ENCODE measurements at regions not wholly inside any gene's neighbourhood (a gene's known extent, or its start where the extent isn't known, plus 50 kb on each side); places are given as distances from the start of the nearest gene placed in this dataset.
"Not testable (repeated sequence)": the region's sequence is repeated elsewhere in the genome, so short reads cannot be mapped to it uniquely, and the experiment has no call there.

DNA sequence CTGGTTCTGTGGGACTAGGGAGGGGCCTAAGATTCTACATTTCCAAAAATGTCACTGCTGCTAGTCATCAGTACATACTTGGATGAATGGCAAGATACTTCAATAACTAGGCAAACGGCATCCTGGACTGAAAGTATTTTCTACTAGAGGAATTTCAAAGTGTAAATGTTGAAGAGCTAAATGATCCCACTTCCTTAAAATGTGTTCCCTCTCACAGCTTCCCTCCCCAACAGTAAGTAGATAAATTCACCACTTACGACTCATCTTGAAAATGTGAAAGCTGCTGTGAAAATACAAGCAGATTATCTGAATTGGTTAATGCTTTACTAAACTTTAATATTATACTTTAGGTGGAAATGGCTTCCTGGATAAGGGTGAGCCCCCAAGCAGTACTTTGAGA, 1571.5 kb upstream of the WWC1 start:
- Histone ChIP-seq H3K9me3 (replicated peaks; ENCODE audit: low read length) (no peaks in the 10 kb centered on the region), H3K9ac (ENCODE audit: low read depth, low read length) (no peak overlapping the region), H3K27me3 (ENCODE audit: control insufficient read depth, insufficient read depth, low read length) (no peaks in the 10 kb centered on the region), H3K4me3 (ENCODE audit: low read length) (no peak overlapping the region), H3K36me3 (ENCODE audit: insufficient read depth, low read length) (no peaks in the 10 kb centered on the region), H3K4me2 (ENCODE audit: low read length) (no peak overlapping the region), H3K4me1 (ENCODE audit: control insufficient read depth, insufficient read depth, low read length) (no peaks in the 10 kb centered on the region)

DNA sequence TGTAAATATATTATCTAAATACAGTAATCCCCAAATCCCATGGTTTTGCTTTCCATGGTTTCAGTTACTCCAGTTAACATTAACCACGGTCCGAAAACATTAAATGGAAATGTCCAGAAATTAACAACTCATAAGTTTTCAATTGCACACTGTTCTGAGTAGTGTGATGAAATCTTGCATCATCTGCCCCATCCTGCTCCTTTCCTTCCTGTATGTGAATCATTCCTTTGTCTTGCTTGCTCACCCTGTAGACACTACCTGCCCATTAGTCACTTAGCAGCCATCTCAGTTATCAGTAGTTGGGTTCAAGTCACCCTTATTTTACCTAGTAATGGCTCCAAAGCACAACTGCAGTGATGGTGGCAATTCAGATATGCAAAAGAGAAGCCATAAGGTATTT, 1568.5 kb upstream of the WWC1 start:
- H3K9me3 ChIP-seq (replicated peaks; ENCODE audit: low read length): no peaks in the 10 kb centered on the region
- no peak overlapping the region for H3K9ac ChIP-seq (ENCODE audit: low read depth, low read length)
- no peak overlapping the region for H3K4me2 ChIP-seq (ENCODE audit: low read length)
- no peaks in the 10 kb centered on the region for H3K27me3 ChIP-seq (ENCODE audit: control insufficient read depth, insufficient read depth, low read length)
- no peaks in the 10 kb centered on the region for H3K36me3 ChIP-seq (ENCODE audit: insufficient read depth, low read length)
- H3K4me1 ChIP-seq (ENCODE audit: control insufficient read depth, insufficient read depth, low read length): no peaks in the 10 kb centered on the region
- no peak overlapping the region for H3K4me3 ChIP-seq (ENCODE audit: low read length)

DNA sequence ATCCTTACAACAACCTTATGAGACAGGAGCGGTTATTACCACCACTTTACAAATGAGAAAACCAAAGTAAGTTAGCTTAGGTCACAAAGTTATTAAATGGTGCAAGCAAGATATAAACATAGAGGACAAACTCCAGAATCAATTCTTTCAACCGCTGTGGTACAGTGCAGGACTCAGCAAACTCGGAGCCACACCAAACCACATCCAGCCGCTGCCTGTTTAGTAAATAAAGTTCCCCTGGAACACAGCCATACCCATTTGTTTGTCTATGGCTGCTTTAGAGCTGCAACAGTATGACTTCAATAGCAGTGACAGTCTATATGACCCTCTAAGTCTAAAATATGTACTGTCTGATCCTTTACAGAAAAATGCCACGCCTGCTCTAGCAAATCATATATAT, 1567.2 kb upstream of the WWC1 start:
- Histone ChIP-seq H3K9me3 (replicated peaks; ENCODE audit: low read length) (no peaks in the 10 kb centered on the region), H3K4me2 (ENCODE audit: low read length) (no peak overlapping the region), H3K4me1 (ENCODE audit: control insufficient read depth, insufficient read depth, low read length) (no peaks in the 10 kb centered on the region), H3K9ac (ENCODE audit: low read depth, low read length) (no peak overlapping the region), H3K36me3 (ENCODE audit: insufficient read depth, low read length) (no peaks in the 10 kb centered on the region), H3K27me3 (ENCODE audit: control insufficient read depth, insufficient read depth, low read length) (no peaks in the 10 kb centered on the region), H3K4me3 (ENCODE audit: low read length) (no peak overlapping the region)

DNA sequence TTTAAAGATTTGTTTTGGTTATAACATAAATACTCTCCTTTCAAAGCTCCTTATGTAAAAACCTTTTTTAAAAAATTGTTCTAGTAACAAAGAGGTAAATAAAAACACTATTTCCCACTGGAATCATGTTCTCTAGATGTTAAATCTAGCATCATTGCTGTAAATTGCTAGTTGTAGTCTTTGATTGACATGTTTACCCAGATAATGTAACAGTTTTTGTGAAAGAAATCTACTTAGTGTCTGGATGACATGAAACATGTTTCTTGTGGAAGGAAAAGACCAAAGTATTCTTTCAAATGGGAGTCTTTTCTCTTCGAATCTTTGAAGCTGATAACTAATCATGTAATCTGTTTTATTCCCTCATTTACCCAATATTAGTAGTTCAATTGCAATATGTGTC, 1565.9 kb upstream of the WWC1 start:
- H3K4me1 ChIP-seq (ENCODE audit: control insufficient read depth, insufficient read depth, low read length): no peaks in the 10 kb centered on the region
- no peak overlapping the region for H3K4me3 ChIP-seq (ENCODE audit: low read length)
- H3K4me2 ChIP-seq (ENCODE audit: low read length): no peak overlapping the region
- no peaks in the 10 kb centered on the region for H3K36me3 ChIP-seq (ENCODE audit: insufficient read depth, low read length)
- no peaks in the 10 kb centered on the region for H3K9me3 ChIP-seq (replicated peaks; ENCODE audit: low read length)
- H3K27me3 ChIP-seq (ENCODE audit: control insufficient read depth, insufficient read depth, low read length): no peaks in the 10 kb centered on the region
- no peak overlapping the region for H3K9ac ChIP-seq (ENCODE audit: low read depth, low read length)

DNA sequence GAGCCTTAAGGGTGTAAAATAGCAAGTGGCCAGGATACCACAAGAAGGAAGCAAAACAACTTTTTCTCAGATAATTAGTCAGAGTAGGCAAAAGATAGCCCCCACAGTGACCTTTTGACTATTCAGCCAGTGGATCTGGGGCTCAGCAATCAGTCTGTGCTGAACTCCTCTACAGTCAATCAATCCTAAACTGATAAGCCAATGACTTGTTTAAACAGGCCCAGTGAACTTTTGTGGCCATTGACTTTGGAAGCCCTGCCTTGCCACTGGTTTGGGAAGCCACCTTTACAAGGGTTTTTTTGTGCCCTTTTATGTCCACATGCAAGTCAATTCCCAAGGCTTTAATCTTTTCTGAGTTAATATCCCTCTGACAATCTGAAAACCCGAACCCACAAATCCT, 1565.0 kb upstream of the WWC1 start:
- H3K4me2 ChIP-seq (ENCODE audit: low read length): no peak overlapping the region
- no peak overlapping the region for H3K9ac ChIP-seq (ENCODE audit: low read depth, low read length)
- no peaks in the 10 kb centered on the region for H3K36me3 ChIP-seq (ENCODE audit: insufficient read depth, low read length)
- no peaks in the 10 kb centered on the region for H3K4me1 ChIP-seq (ENCODE audit: control insufficient read depth, insufficient read depth, low read length)
- H3K4me3 ChIP-seq (ENCODE audit: low read length): no peak overlapping the region
- H3K9me3 ChIP-seq (replicated peaks; ENCODE audit: low read length): no peaks in the 10 kb centered on the region
- no peaks in the 10 kb centered on the region for H3K27me3 ChIP-seq (ENCODE audit: control insufficient read depth, insufficient read depth, low read length)

DNA sequence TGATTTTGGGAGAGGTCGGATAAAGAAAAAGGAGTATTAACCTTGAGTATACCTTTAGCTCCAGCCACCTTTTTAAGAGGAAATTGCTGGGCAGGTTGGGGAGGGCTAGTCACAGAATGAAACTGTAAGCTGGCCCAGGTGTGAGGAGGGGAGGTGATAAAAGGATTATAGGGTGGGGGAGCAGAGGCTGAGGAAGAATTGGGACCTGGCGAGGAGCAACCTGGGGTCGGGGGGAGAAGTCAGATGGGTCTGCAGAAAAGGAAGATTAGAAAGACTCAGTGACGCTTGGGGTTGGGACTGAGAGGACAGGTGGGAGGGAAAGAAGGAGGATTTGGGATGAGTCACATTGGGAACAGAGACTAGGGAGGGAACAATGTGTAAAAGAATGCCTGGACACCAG, 1548.5 kb upstream of the WWC1 start:
- not testable (repeated sequence) for H3K4me2 ChIP-seq (ENCODE audit: low read length); H3K9ac ChIP-seq (ENCODE audit: low read depth, low read length); H3K4me1 ChIP-seq (ENCODE audit: control insufficient read depth, insufficient read depth, low read length); H3K36me3 ChIP-seq (ENCODE audit: insufficient read depth, low read length); H3K4me3 ChIP-seq (ENCODE audit: low read length); H3K9me3 ChIP-seq (replicated peaks; ENCODE audit: low read length); H3K27me3 ChIP-seq (ENCODE audit: control insufficient read depth, insufficient read depth, low read length)

DNA sequence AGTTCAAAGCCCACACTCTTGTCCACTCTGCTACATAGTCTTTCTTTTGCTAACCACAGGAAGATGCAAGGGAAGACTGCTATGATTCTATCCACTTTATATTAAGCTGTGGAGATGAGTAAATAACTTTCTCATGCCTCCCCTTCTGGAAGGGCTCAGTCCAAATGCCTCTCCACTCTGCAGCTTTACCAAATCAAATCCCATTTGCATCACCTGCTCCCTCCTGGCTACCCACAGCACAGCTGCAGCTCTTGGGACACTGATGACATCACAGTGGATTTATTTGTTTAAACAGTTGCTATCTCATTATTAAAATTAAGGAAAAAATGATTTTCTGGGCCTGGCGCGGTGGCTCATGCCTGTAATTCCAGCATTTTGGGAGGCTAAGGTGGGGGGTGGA, 1544.9 kb upstream of the WWC1 start:
- Histone ChIP-seq H3K4me1 (ENCODE audit: control insufficient read depth, insufficient read depth, low read length) (no peaks in the 10 kb centered on the region), H3K9ac (ENCODE audit: low read depth, low read length) (no peak overlapping the region), H3K9me3 (replicated peaks; ENCODE audit: low read length) (no peaks in the 10 kb centered on the region), H3K27me3 (ENCODE audit: control insufficient read depth, insufficient read depth, low read length) (no peaks in the 10 kb centered on the region), H3K4me2 (ENCODE audit: low read length) (no peak overlapping the region), H3K36me3 (ENCODE audit: insufficient read depth, low read length) (no peaks in the 10 kb centered on the region), H3K4me3 (ENCODE audit: low read length) (no peak overlapping the region)

DNA sequence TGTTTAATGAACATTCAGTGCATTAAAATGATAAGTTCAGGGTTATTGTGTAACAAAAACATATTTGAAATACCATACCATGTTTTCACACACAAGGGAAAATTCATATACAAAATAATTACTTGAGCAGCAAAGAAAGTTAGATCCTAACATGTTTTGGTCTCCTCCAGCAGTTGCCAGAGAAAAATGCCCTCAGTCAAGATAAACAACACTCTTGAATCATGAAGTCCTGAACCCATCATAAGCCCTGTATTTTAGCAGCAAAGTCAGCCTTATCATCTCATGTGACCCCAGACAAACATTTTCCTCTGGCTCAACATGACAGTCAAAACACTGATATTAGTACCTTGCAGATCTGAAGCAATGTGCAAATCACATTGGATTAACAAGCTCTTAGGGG, 1541.1 kb upstream of the WWC1 start:
- Histone ChIP-seq H3K9me3 (replicated peaks; ENCODE audit: low read length) (no peaks in the 10 kb centered on the region), H3K4me3 (ENCODE audit: low read length) (no peak overlapping the region), H3K4me2 (ENCODE audit: low read length) (no peak overlapping the region), H3K9ac (ENCODE audit: low read depth, low read length) (no peak overlapping the region), H3K27me3 (ENCODE audit: control insufficient read depth, insufficient read depth, low read length) (no peaks in the 10 kb centered on the region), H3K4me1 (ENCODE audit: control insufficient read depth, insufficient read depth, low read length) (no peaks in the 10 kb centered on the region), H3K36me3 (ENCODE audit: insufficient read depth, low read length) (no peaks in the 10 kb centered on the region)

DNA sequence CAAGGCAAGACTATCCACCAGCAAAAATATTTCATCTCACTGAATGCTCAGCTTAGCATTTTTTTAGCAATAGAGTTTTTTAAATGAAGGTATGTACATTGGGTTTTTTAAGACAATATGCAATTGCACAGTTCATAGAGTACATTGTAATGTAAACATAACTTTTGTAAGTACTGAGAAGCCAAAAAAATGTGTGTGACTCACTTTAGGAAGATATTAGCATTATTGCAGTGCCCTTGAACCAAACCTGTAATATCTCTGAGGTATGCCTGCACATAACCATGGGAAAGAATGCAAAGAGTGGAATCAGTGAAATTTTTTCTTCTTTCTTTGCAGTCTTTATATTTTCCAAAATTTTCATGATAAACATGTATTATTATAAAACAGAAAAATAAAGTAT, 1533.3 kb upstream of the WWC1 start:
- Histone ChIP-seq H3K4me3 (ENCODE audit: low read length) (no peak overlapping the region), H3K9ac (ENCODE audit: low read depth, low read length) (no peak overlapping the region), H3K4me1 (ENCODE audit: control insufficient read depth, insufficient read depth, low read length) (no peaks in the 10 kb centered on the region), H3K27me3 (ENCODE audit: control insufficient read depth, insufficient read depth, low read length) (no peaks in the 10 kb centered on the region), H3K36me3 (ENCODE audit: insufficient read depth, low read length) (no peaks in the 10 kb centered on the region), H3K4me2 (ENCODE audit: low read length) (no peak overlapping the region), H3K9me3 (replicated peaks; ENCODE audit: low read length) (no peaks in the 10 kb centered on the region)

DNA sequence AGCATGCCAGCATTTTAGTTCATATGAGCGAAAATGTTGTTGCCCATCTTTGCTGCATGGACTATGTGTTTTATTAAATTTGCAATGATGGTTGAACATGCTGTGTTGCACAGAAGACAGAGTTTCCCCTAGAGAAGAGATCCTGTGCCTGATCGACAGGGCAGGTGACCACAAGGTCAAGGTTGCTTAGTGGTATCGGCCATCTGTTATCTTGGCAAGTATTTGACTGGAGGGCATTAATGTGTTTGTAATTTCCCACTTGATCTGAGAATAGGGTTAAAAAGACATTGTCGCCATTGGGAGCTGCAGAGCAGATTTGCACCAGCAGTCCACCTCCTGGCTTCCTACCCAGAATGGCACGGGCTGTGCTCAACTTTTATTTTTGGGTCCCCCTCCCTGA, 1523.6 kb upstream of the WWC1 start:
- Histone ChIP-seq H3K4me1 (ENCODE audit: control insufficient read depth, insufficient read depth, low read length) (peaks cover 17% of the 10 kb centered on the region), H3K4me2 (ENCODE audit: low read length) (no peak overlapping the region), H3K36me3 (ENCODE audit: insufficient read depth, low read length) (no peaks in the 10 kb centered on the region), H3K27me3 (ENCODE audit: control insufficient read depth, insufficient read depth, low read length) (no peaks in the 10 kb centered on the region), H3K9ac (ENCODE audit: low read depth, low read length) (no peak overlapping the region), H3K4me3 (ENCODE audit: low read length) (no peak overlapping the region), H3K9me3 (replicated peaks; ENCODE audit: low read length) (no peaks in the 10 kb centered on the region)

DNA sequence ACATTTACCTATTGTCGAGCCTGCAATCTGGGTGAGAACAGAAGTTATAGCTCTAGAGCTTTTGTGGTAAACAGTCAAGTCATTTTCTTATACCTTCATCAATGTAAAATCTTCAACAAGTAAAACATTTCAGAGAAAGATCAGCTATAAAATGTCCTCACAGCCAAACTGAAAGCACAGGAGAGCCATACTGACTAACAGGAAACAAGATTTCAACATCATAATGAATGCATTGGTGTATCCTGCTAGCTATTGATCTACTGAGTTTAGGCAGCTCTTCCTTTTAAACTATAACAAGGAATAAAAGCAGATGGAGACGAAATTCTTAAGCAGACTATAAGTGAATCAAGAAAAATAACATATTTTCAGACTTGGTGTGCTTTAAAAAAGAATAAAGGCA, 1522.9 kb upstream of the WWC1 start:
- H3K36me3 ChIP-seq (ENCODE audit: insufficient read depth, low read length): no peaks in the 10 kb centered on the region
- no peak overlapping the region for H3K9ac ChIP-seq (ENCODE audit: low read depth, low read length)
- H3K4me1 ChIP-seq (ENCODE audit: control insufficient read depth, insufficient read depth, low read length): peaks cover 23% of the 10 kb centered on the region
- no peaks in the 10 kb centered on the region for H3K9me3 ChIP-seq (replicated peaks; ENCODE audit: low read length)
- no peak overlapping the region for H3K4me3 ChIP-seq (ENCODE audit: low read length)
- no peaks in the 10 kb centered on the region for H3K27me3 ChIP-seq (ENCODE audit: control insufficient read depth, insufficient read depth, low read length)
- peak overlapping the region; percentile 9 for H3K4me2 ChIP-seq (ENCODE audit: low read length)

DNA sequence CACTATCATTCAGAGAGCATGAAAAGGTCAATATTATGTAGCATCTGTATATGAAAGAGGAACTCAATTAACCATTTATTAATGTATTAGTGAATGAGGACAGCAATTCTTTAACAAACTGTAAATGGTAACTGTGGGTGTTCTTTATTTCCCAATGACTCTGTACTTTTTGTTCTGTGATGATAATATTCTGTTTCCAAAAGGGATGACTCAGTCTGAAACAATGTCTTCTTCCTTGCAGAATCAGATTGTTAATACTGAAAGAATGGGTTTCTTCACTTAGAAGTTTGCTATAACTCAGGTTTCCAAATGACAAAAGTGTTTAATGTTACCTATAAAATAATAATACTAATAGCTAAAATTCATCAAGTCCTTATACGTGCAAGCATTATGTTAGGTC, 1518.7 kb upstream of the WWC1 start:
- no peaks in the 10 kb centered on the region for H3K27me3 ChIP-seq (ENCODE audit: control insufficient read depth, insufficient read depth, low read length)
- H3K36me3 ChIP-seq (ENCODE audit: insufficient read depth, low read length): no peaks in the 10 kb centered on the region
- H3K4me2 ChIP-seq (ENCODE audit: low read length): peak overlapping the region; percentile 63
- H3K9me3 ChIP-seq (replicated peaks; ENCODE audit: low read length): no peaks in the 10 kb centered on the region
- H3K4me1 ChIP-seq (ENCODE audit: control insufficient read depth, insufficient read depth, low read length): peaks cover 27% of the 10 kb centered on the region
- H3K9ac ChIP-seq (ENCODE audit: low read depth, low read length): peak overlapping the region; percentile 41
- H3K4me3 ChIP-seq (ENCODE audit: low read length): peak overlapping the region; percentile 8

DNA sequence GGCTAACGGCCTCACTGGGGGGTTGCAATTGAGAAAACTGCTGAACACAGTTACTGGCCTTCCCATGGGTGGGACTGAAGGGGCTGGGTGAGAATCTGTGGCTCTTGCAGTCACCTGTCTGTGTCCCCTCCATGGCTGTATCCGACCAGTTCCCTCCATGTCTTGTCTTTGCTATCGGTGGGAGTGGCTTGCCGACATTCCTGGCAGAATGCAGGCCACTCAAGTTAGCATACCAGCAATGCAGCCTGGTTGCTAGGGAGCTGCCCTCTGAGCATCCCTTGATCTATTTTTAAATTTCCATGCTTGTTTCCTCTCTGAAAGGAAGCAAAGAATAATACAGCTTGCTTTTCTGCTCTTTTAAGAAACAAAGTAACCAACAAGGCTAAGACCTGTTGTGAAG, 1509.7 kb upstream of the WWC1 start:
- no peaks in the 10 kb centered on the region for H3K9me3 ChIP-seq (replicated peaks; ENCODE audit: low read length)
- no peaks in the 10 kb centered on the region for H3K4me1 ChIP-seq (ENCODE audit: control insufficient read depth, insufficient read depth, low read length)
- no peak overlapping the region for H3K9ac ChIP-seq (ENCODE audit: low read depth, low read length)
- no peaks in the 10 kb centered on the region for H3K27me3 ChIP-seq (ENCODE audit: control insufficient read depth, insufficient read depth, low read length)
- H3K4me3 ChIP-seq (ENCODE audit: low read length): no peak overlapping the region
- no peak overlapping the region for H3K4me2 ChIP-seq (ENCODE audit: low read length)
- H3K36me3 ChIP-seq (ENCODE audit: insufficient read depth, low read length): no peaks in the 10 kb centered on the region
